ENCODE measurements at regions not wholly inside any gene's neighbourhood (a gene's known extent, or its start where the extent isn't known, plus 50 kb on each side); places are given as distances from the start of the nearest gene placed in this dataset.
"Not testable (repeated sequence)": the region's sequence is repeated elsewhere in the genome, so short reads cannot be mapped to it uniquely, and the experiment has no call there.

GRCh38 chr3:159451482-159451881, 537.2 kb upstream of the IL12A start:
- ATAC-seq (ENCODE audit: poor library complexity) (no peak), DNase-seq (no peak)
- intact Hi-C loops (cut with DNase I) = no loop called here

- intact Hi-C loops (cut with DNase I) = no loop called here
- no peak for ATAC-seq (ENCODE audit: poor library complexity)
- DNase-seq = no peak
Measured at GRCh38 chr3:159453036-159453435, 535.6 kb upstream of the IL12A start.

DNA sequence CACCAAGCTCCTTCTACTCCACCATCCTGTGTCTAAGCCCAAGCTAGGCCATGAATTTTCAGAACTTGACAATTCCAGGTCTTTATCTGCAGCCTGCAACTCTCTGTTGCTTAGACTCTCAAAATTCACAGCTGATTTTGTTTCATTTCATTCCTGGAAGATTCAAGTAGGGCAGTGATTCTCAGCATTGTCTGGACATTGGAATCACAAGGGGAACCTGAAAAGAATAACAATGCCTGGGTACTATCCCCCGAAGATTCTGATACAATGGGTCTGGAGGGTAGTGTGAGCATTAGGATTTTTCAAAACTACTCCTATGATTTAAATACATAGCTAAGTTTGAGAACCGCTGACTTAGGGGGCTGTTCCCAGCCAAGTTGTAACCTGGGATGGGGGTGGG, 534.7 kb upstream of the IL12A start:
- intact Hi-C loops (cut with DNase I) = no loop called here
- no peak for DNase-seq
- no peak for ATAC-seq (ENCODE audit: poor library complexity)

GRCh38 chr3:159455741-159456181, 532.9 kb upstream of the IL12A start:
- intact Hi-C loops (cut with DNase I) = no loop called here
- ATAC-seq (ENCODE audit: poor library complexity) (no peak), DNase-seq (no peak)

- ATAC-seq (ENCODE audit: poor library complexity) = no peak
- DNase-seq = no peak
- intact Hi-C loops (cut with DNase I) = no loop called here
Measured at GRCh38 chr3:159458010-159458409, 530.6 kb upstream of the IL12A start.

DNA sequence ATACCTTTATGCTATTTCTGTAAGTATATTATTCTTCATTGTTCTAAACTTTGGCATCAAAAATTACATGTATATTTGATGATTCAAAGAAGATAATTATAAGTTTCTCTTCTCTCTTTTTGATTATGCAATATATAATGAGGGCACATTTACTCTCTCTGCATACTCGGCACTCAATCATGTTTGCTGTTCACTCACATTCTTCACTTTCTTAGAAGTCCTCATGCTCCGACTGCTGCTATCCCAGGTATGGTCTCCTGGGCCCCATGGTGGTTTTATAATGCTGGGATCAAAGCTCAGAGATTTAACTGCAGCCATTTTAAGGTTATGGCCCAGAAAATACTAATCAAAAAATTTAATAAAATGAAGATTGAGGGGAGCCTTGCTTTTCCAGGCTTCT, 529.7 kb upstream of the IL12A start:
- DNase-seq = no peak
- intact Hi-C loops (cut with DNase I) = no loop called here
- ATAC-seq (ENCODE audit: poor library complexity) = no peak

DNA sequence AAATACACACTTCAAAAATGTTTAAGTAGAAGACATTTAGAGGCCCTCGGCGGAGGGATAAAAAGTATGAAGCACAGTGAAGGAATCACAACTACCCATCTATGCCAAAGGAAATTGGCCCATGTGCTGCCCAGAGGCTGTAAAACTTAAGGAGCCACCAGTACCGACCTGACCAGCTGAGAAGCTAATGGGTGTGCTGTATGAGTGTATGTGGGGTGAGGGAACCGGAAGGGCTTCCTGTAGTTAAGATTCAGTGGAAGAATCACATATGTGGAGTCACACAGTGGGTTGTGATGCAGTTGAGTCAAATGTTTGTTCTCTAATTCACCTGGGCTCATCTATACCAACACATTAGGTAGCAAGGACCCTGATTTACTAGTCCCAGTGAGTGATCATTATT, 516.0 kb upstream of the IL12A start:
- intact Hi-C loops (cut with DNase I) = no loop called here
- ATAC-seq (ENCODE audit: poor library complexity) (no peak), DNase-seq (no peak)

DNA sequence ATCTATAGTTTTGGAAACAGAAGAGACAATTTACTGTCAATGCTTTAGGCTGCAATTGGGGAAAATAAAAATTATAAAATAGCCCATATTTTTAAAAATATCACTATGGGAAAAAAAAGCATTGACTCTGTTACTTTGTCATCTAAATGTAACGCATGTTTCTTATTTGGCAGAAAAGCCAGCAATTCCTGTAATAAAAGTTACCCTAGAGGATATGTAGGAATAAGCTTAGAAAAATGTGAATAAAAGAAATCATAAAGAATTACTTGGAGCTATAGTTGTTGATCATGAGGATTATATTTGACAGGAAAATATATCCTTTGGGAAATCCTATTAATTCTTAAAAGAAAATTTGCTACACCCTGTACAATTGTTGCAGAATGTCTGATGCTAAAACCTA, 515.4 kb upstream of the IL12A start:
- intact Hi-C loops (cut with DNase I) = no loop called here
- DNase-seq (no peak), ATAC-seq (ENCODE audit: poor library complexity) (no peak)

- intact Hi-C loops (cut with DNase I) = no loop called here
- no peak for ATAC-seq (ENCODE audit: poor library complexity)
- DNase-seq = no peak
Measured at GRCh38 chr3:159480046-159480445, 508.6 kb upstream of the IL12A start.

DNA sequence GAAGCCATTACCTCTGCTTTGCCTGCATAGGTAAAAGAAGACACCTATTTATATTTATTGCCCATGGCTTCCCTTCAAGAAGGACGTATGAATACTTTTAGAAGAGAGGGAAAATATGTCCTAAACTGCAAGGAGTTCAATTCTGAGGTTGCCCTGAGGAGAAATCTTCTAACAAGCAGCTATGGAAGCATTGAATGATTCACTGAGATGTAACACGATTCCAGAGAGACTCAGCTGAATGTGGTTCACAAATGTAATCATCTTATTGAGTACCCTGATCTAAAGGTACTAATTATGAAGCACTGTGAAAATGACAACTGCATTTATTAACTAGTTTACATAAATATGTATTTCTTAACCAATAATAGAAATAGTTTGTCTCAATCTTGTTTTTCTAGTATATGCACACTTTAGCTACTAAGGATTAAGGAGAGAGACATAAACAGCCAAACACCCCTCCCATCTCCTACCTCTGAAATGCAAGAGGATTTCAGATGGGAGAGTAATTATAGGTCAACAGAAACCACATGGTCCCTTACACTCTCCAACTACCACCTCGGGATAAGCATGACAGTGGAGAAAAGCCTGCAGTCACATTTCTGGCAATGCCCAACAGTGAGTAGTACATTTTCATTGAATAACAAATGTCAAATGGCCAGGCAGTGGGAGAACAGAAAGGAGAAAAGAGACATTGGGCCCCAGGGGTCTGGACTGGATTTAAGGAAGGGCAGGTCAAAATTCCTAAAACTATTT, 506.2 kb upstream of the IL12A start:
- intact Hi-C loops (cut with DNase I) = no loop called here
- ATAC-seq (ENCODE audit: poor library complexity) (no peak), DNase-seq (no peak)

GRCh38 chr3:159482994-159483367, 505.7 kb upstream of the IL12A start:
- intact Hi-C loops (cut with DNase I) = no loop called here
- ATAC-seq (ENCODE audit: poor library complexity) = no peak
- DNase-seq = no peak

DNA sequence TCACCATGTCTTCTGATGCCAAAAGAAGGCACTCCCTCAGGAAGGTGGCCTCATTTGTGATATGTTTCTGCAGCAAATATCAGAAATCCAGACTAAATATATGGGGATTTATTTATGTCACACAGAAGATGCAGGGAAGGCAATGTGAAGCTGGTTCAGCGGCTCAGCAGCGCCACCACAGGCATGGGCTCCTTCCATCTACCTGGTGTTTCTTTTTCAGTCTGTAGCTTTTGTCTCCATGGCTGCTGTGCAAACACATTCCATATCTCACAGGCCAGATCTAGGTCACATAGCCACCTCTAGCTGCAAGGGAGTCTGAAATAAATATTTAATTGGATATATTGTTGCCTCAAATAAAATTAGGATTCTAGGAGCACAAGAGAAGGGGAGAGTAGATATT, 502.1 kb upstream of the IL12A start:
- ATAC-seq (ENCODE audit: poor library complexity) (no peak), DNase-seq (no peak)
- intact Hi-C loops (cut with DNase I) = no loop called here

- no peak for DNase-seq
- ATAC-seq (ENCODE audit: poor library complexity) = no peak
- intact Hi-C loops (cut with DNase I) = no loop called here
Measured at GRCh38 chr3:159487304-159487703, 501.3 kb upstream of the IL12A start.

- intact Hi-C loops (cut with DNase I) = no loop called here
- DNase-seq (no peak), ATAC-seq (ENCODE audit: poor library complexity) (no peak)
Measured at GRCh38 chr3:159488602-159489001, 500.0 kb upstream of the IL12A start.

GRCh38 chr3:159497361-159497760, 491.3 kb upstream of the IL12A start:
- DNase-seq = no peak
- intact Hi-C loops (cut with DNase I) = no loop called here
- ATAC-seq (ENCODE audit: poor library complexity) = no peak

- no peak for ATAC-seq (ENCODE audit: poor library complexity)
- no peak for DNase-seq
- intact Hi-C loops (cut with DNase I) = no loop called here
Measured at GRCh38 chr3:159499031-159499793, 489.4 kb upstream of the IL12A start.

- DNase-seq = no peak
- ATAC-seq (ENCODE audit: poor library complexity) = no peak
- intact Hi-C loops (cut with DNase I) = no loop called here
Measured at GRCh38 chr3:159501029-159501428, 487.6 kb upstream of the IL12A start.

DNA sequence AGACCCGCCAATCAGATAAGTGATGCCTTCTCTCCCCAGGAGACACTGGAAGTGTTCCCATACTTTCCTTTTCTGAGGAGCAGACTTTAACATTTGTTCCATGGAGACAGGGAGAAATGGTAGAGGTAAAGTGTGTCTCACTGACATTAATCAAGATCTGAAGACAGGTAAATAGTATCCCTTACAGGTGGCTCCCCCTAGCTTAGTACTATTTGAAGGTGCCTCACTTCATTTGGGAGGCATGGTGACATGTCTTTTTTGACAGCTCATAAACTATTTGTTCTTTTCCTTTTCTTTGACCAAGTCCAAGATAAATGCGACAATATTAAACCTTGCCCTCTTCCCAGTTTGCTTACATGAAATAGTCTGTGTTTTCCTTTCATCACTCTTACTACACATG, 485.6 kb upstream of the IL12A start:
- no peak for DNase-seq
- intact Hi-C loops (cut with DNase I) = no loop called here
- no peak for ATAC-seq (ENCODE audit: poor library complexity)

- intact Hi-C loops (cut with DNase I); ATAC-seq (ENCODE audit: poor library complexity); DNase-seq: not testable (repeated sequence)
Measured at GRCh38 chr3:159510988-159511387, 477.6 kb upstream of the IL12A start.

DNA sequence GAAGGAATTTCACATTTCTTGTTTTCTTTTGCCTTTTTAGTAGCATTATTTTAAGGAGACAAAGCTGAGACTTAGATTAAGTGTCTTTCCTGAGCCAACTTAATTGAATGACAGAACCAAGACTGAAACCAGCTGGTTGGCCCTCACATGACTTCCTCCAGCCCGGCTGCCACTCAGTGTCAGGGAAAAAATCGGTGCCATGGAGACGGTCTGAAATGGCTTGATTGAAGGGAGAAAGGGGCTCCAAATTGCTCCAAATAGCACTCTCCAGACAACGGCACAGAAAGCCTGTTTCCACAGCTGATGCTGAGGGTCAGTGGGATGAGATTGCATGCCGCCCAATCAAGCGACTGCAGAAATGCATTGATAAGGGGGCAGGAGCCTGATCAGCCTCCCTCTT, 475.2 kb upstream of the IL12A start:
- ATAC-seq (ENCODE audit: poor library complexity) (no peak), DNase-seq (no peak)
- intact Hi-C loops (cut with DNase I) = no loop called here
